ENCODE measurements at regions not wholly inside any gene's neighbourhood (a gene's known extent, or its start where the extent isn't known, plus 50 kb on each side); places are given as distances from the start of the nearest gene placed in this dataset.

DNA sequence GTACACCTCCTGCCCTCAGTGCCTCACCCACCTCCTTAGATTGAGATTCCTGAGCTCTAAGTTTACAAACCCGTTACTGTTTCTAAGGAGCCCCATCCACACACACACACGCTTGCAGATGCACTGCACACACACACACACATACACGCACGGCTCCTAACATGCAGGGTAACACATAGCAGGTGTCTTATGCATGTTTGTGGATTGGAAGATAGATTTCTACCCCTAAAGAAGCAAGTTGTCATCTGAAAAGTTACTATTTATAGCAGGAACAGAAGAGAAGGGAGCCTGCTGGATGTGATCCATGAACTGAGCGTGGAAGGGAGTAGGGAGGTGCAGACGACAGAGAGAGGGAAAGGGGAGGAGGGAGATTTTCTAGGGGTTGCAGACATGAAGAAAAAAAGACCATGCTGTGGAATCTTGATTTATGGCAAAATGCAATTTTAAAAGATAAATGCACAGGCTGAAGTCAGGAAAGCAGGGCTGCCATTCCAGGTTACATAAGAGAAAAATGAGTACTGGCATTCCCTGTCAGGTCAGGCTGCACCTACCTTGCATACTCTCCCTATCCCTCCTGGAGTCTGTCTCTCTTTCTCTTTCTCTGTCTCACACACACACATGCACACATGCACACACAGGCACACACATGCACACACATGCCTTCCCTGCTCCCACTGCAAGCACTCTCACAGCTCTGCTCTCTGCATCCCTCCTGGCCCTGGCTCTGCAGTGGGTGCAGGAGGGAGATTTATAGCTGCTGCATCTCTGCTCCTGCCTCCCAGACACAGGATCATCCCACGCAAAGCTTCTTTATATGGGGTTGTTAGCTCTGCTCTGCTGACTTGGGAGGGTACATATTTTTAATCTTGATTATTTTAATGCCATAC is 192.6 kb upstream of the MYT1L start:
- no peak for ATAC-seq
- TF ChIP-seq ISL1 (CRISPR knock-in tag; IDR thresholded peaks at IDR 0.05) (no peak), ARNTL (CRISPR knock-in tag; IDR thresholded peaks at IDR 0.05; ENCODE audit: borderline replicate concordance, low read depth) (no peak), ESRRG (CRISPR knock-in tag; IDR thresholded peaks at IDR 0.05) (no peak), ZNF8 (CRISPR knock-in tag; IDR thresholded peaks at IDR 0.05) (no peak), GLIS3 (CRISPR knock-in tag; IDR thresholded peaks at IDR 0.05) (no peak), SNAI2 (CRISPR knock-in tag; IDR thresholded peaks at IDR 0.05) (no peak), ZFP30 (CRISPR knock-in tag; IDR thresholded peaks at IDR 0.05) (no peak), CSRNP3 (CRISPR knock-in tag; IDR thresholded peaks at IDR 0.05) (no peak), ZNF70 (CRISPR knock-in tag; IDR thresholded peaks at IDR 0.05) (no peak), ZC3H10 (CRISPR knock-in tag; IDR thresholded peaks at IDR 0.05) (no peak), PPARA (CRISPR knock-in tag; IDR thresholded peaks at IDR 0.05; ENCODE audit: borderline replicate concordance) (no peak), RARB (CRISPR knock-in tag; IDR thresholded peaks at IDR 0.05) (no peak), TOX (CRISPR knock-in tag; IDR thresholded peaks at IDR 0.05; ENCODE audit: borderline replicate concordance) (no peak), OSR1 (CRISPR knock-in tag; IDR thresholded peaks at IDR 0.05) (no peak), CSDC2 (CRISPR knock-in tag; IDR thresholded peaks at IDR 0.05) (no peak)

GRCh38 chr2:2520401-2520811 is 189.3 kb upstream of the MYT1L start:
- TF ChIP-seq ZFP30 (CRISPR knock-in tag; IDR thresholded peaks at IDR 0.05) (no peak), ZNF8 (CRISPR knock-in tag; IDR thresholded peaks at IDR 0.05) (no peak), ZC3H10 (CRISPR knock-in tag; IDR thresholded peaks at IDR 0.05) (no peak), RARB (CRISPR knock-in tag; IDR thresholded peaks at IDR 0.05) (no peak), CSRNP3 (CRISPR knock-in tag; IDR thresholded peaks at IDR 0.05) (no peak), OSR1 (CRISPR knock-in tag; IDR thresholded peaks at IDR 0.05) (no peak), ZNF565 (CRISPR knock-in tag; conservative IDR thresholded peaks at IDR 0.05; ENCODE audit: low read depth) (no peak)

GRCh38 chr2:2519381-2519780 is 188.3 kb upstream of the MYT1L start:
- TF ChIP-seq, protein P1, sequence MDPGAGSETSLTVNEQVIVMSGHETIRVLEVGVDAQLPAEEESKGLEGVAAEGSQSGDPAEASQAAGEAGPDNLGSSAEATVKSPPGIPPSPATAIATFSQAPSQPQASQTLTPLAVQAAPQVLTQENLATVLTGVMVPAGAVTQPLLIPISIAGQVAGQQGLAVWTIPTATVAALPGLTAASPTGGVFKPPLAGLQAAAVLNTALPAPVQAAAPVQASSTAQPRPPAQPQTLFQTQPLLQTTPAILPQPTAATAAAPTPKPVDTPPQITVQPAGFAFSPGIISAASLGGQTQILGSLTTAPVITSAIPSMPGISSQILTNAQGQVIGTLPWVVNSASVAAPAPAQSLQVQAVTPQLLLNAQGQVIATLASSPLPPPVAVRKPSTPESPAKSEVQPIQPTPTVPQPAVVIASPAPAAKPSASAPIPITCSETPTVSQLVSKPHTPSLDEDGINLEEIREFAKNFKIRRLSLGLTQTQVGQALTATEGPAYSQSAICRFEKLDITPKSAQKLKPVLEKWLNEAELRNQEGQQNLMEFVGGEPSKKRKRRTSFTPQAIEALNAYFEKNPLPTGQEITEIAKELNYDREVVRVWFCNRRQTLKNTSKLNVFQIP (CRISPR knock-in tag; IDR thresholded peaks at IDR 0.05; ENCODE audit: borderline replicate concordance, low read depth) = no peak
- TF ChIP-seq ESRRG (CRISPR knock-in tag; IDR thresholded peaks at IDR 0.05) = no peak
- TF ChIP-seq CREB5 (CRISPR knock-in tag; IDR thresholded peaks at IDR 0.05; ENCODE audit: low read depth) = no peak
- TF ChIP-seq TOX (CRISPR knock-in tag; IDR thresholded peaks at IDR 0.05; ENCODE audit: borderline replicate concordance) = no peak
- TF ChIP-seq OSR1 (CRISPR knock-in tag; IDR thresholded peaks at IDR 0.05) = no peak
- no peak for TF ChIP-seq ISL1 (CRISPR knock-in tag; IDR thresholded peaks at IDR 0.05)
- no peak for ATAC-seq

More at GRCh38 chr2:2520401-2520811, 189.3 kb upstream of the MYT1L start:
- ATAC-seq = no peak

DNA sequence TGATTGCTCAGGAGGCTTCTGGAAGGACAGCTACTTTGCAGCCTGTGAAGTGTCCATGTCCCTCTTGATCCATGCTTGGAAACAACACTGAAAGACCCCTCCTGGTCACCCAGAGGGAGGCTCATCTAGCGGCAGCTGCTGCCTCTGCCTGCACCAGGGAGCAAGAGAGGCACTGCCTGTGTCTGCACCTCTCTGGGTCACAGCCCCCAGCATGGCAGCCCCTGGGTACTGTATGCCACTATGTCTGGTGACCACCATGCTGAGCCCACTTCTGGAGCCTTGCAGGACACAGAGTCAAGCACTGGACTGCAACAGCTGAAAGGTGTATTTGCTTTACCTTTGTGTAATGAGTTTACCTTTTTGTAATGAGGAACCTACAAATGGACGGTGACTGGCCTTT is 186.3 kb upstream of the MYT1L start:
- no peak for ATAC-seq
- TF ChIP-seq GLIS3 (CRISPR knock-in tag; IDR thresholded peaks at IDR 0.05) = no peak
- no peak for TF ChIP-seq ISL1 (CRISPR knock-in tag; IDR thresholded peaks at IDR 0.05)
- TF ChIP-seq CSRNP3 (CRISPR knock-in tag; IDR thresholded peaks at IDR 0.05) = no peak
- TF ChIP-seq OSR1 (CRISPR knock-in tag; IDR thresholded peaks at IDR 0.05) = no peak
- TF ChIP-seq ZC3H10 (CRISPR knock-in tag; IDR thresholded peaks at IDR 0.05) = no peak
- TF ChIP-seq ZNF565 (CRISPR knock-in tag; conservative IDR thresholded peaks at IDR 0.05; ENCODE audit: low read depth) = no peak
- no peak for TF ChIP-seq CSDC2 (CRISPR knock-in tag; IDR thresholded peaks at IDR 0.05)
- TF ChIP-seq, protein P1 (CRISPR knock-in tag; IDR thresholded peaks at IDR 0.05; ENCODE audit: borderline replicate concordance, low read depth) = no peak
- no peak for TF ChIP-seq TSHZ2 (CRISPR knock-in tag; IDR thresholded peaks at IDR 0.05)
- no peak for TF ChIP-seq PPARA (CRISPR knock-in tag; IDR thresholded peaks at IDR 0.05; ENCODE audit: borderline replicate concordance)

All from SK-N-SH treated with all-trans-retinoic acid at 6 μM for 48 hours (cell line).